CD14-positive monocyte (primary cell): ENCODE measurements at regions not wholly inside any gene's neighbourhood (a gene's known extent, or its start where the extent isn't known, plus 50 kb on each side); places are given as distances from the start of the nearest gene placed in this dataset.

Experiments
- DNase-seq, 3 donors: peaks; one replicate each; pipeline ENCODE4 v3.0.0-alpha.2; 2011 to 2022
- H2AFZ ChIP-seq: 2 replicates; pipeline ENCODE4 v1.6.0; 2012; ENCODE audit warnings: mild to moderate bottlenecking, low read depth, low read length, inconsistent platforms; ENCODE audit not compliant: insufficient read depth, poor library complexity, severe bottlenecking
- H3K27ac ChIP-seq, 2 donors: 1 replicate in 1 of 2; 2 replicates in 1 of 2; pipeline ENCODE4 v1.5.1; 2012 to 2013; ENCODE audit warnings: low read length in 2 of 2, control low read depth in 1 of 2, inconsistent platforms in 1 of 2, low read depth in 1 of 2, mild to moderate bottlenecking in 1 of 2
- H3K27me3 ChIP-seq, 2 donors: one replicate each; pipeline versions ENCODE4 v1.6.0 to v1.6.1; 2011 to 2013; ENCODE audit warnings: low read length in 2 of 2; ENCODE audit not compliant: control insufficient read depth in 2 of 2, insufficient read depth in 2 of 2
- H3K36me3 ChIP-seq, 2 donors: replicated peaks in 1 of 2; 1 replicate in 1 of 2; 2 replicates in 1 of 2; pipeline versions ENCODE4 v1.5.1 to v1.6.1; 2012 to 2013; ENCODE audit warnings: low read length in 2 of 2, control low read depth in 1 of 2, inconsistent platforms in 1 of 2, mild to moderate bottlenecking in 1 of 2; ENCODE audit not compliant: insufficient read depth in 2 of 2, control insufficient read depth in 1 of 2
- H3K4me1 ChIP-seq, 2 donors: 1 replicate in 1 of 2; 2 replicates in 1 of 2; pipeline versions ENCODE4 v1.5.1 to v1.6.1; 2012 to 2013; ENCODE audit warnings: low read length in 2 of 2, control low read depth in 1 of 2, inconsistent platforms in 1 of 2, mild to moderate bottlenecking in 1 of 2, moderate library complexity in 1 of 2; ENCODE audit not compliant: insufficient read depth in 2 of 2, control insufficient read depth in 1 of 2
- H3K4me2 ChIP-seq: replicated peaks from 2 replicates; pipeline ENCODE3; 2012; ENCODE audit warnings: low read length, moderate library complexity, mild to moderate bottlenecking; ENCODE audit not compliant: poor library complexity, severe bottlenecking; ENCODE audit errors: extremely low read depth
- H3K4me3 ChIP-seq, 3 experiments: fragments of 200-600 bp in 1 of 3; sonication (generic) in 1 of 3; replicated peaks in 1 of 3; 1 replicate in 2 of 3; 2 replicates in 1 of 3; pipeline ENCODE4 v1.5.1; 2011 to 2013; ENCODE audit warnings: low read length in 3 of 3, mild to moderate bottlenecking in 3 of 3, control low read depth in 2 of 3, low read depth in 2 of 3, inconsistent platforms in 1 of 3, moderate library complexity in 1 of 3
- H3K79me2 ChIP-seq: 2 replicates; pipeline ENCODE4 v1.6.0; 2012; ENCODE audit warnings: mild to moderate bottlenecking, control low read depth, inconsistent platforms, low read length, moderate library complexity; ENCODE audit not compliant: insufficient read depth
- H3K9ac ChIP-seq: 2 replicates; pipeline ENCODE4 v1.6.0; 2017; ENCODE audit warnings: low read length, mild to moderate bottlenecking; ENCODE audit not compliant: insufficient read depth, poor library complexity, severe bottlenecking
- H3K9me3 ChIP-seq, 2 donors: replicated peaks in 1 of 2; 1 replicate in 1 of 2; 2 replicates in 1 of 2; pipeline versions ENCODE4 v1.5.1 to v1.6.1; 2012 to 2013; ENCODE audit warnings: low read length in 2 of 2, control low read depth in 1 of 2; ENCODE audit not compliant: control insufficient read depth in 1 of 2, insufficient read depth in 1 of 2
- H4K20me1 ChIP-seq: 2 replicates; pipeline ENCODE4 v1.6.0; 2012; ENCODE audit warnings: mild to moderate bottlenecking, low read length, control low read depth, moderate library complexity; ENCODE audit not compliant: insufficient read depth
- H3K27ac Mint-ChIP-seq, 7 donors: one replicate each; pipeline ENCODE4 v1.8.0; 2020; ENCODE audit warnings: mild to moderate bottlenecking in 7 of 7, mixed read lengths in 7 of 7, moderate library complexity in 6 of 7, inconsistent platforms in 2 of 7
- H3K27me3 Mint-ChIP-seq, 3 donors: one replicate each; pipeline ENCODE4 v1.8.0; 2021 to 2022; ENCODE audit warnings: low read depth in 3 of 3, mild to moderate bottlenecking in 3 of 3, mixed read lengths in 3 of 3, moderate library complexity in 3 of 3, inconsistent platforms in 1 of 3
- H3K36me3 Mint-ChIP-seq, 2 donors: one replicate each; pipeline ENCODE4 v1.8.0; 2020; ENCODE audit warnings: mixed read lengths in 2 of 2, inconsistent platforms in 1 of 2, mild to moderate bottlenecking in 1 of 2
- H3K4me1 Mint-ChIP-seq: one replicate; pipeline ENCODE4 v1.8.0; 2020; ENCODE audit warnings: mild to moderate bottlenecking, mixed read lengths
- H3K4me3 Mint-ChIP-seq, 2 donors: one replicate each; pipeline ENCODE4 v1.8.0; 2020; ENCODE audit warnings: mild to moderate bottlenecking in 2 of 2, mixed read lengths in 2 of 2, moderate library complexity in 1 of 2
- H3K9me3 Mint-ChIP-seq, 7 donors: one replicate each; pipeline ENCODE4 v1.8.0; 2020 to 2022; ENCODE audit warnings: mixed read lengths in 7 of 7, mild to moderate bottlenecking in 6 of 7, moderate library complexity in 6 of 7, inconsistent platforms in 2 of 7
- CTCF ChIP-seq: fragments of 200-600 bp; IDR thresholded peaks from one replicate; pipeline ENCODE4 v1.8.0; 2022; ENCODE audit warnings: antibody characterized with exemption, mild to moderate bottlenecking
- WGBS: methylation state at CpG from one replicate; pipeline ENCODE4 v1.1.5; 2013; ENCODE audit warnings: missing lambda C conversion rate; ENCODE audit not compliant: insufficient coverage; 5-methylcytosine and 5-hydroxymethylcytosine counted together
- intact Hi-C, 2 donors: fragments of 100-400 bp; cut with micrococcal nuclease; formaldehyde crosslinking; loops; one replicate each; pipeline versions ENCODE4 v1.15.0 to v1.15.1; 2023

- H3K36me3 Mint-ChIP-seq: no peaks in the 10 kb centered on the region
- intact Hi-C loops: no loop called here
Observed at GRCh38 chr10:108348215-108348614, 1183.7 kb upstream of the SORCS1 start.

GRCh38 chr10:108346066-108346465 lies 1181.6 kb upstream of the SORCS1 start:
- Histone ChIP-seq H3K79me2 (no peaks in the 10 kb centered on the region), H4K20me1 (no peaks in the 10 kb centered on the region), H2AFZ (no peak overlapping the region), H3K27me3 (no peaks in the 10 kb centered on the region), H3K4me3 (no peak overlapping the region), H3K36me3 (no peaks in the 10 kb centered on the region), H3K4me2 (no peak overlapping the region), H3K4me1 (no peaks in the 10 kb centered on the region), H3K9me3 (no peaks in the 10 kb centered on the region), H3K27ac (no peak overlapping the region), H3K9ac (no peak overlapping the region)
- no peak for DNase-seq
- no peak overlapping the region for H3K4me3 Mint-ChIP-seq
- peaks cover 0 to 7% (median 2%) of the 10 kb centered on the region in 7 donors for H3K9me3 Mint-ChIP-seq
- H3K36me3 Mint-ChIP-seq: no peaks in the 10 kb centered on the region
- no peak overlapping the region for H3K27ac Mint-ChIP-seq
- H3K4me1 Mint-ChIP-seq: no peaks in the 10 kb centered on the region
- no CpG with 5 or more reads among the region's 3 CpGs for WGBS
- intact Hi-C loops: no loop called here
- H3K27me3 Mint-ChIP-seq: peaks cover 0 to 2% (median 0%) of the 10 kb centered on the region in 3 donors
- no peak for TF ChIP-seq CTCF

More at GRCh38 chr10:108348215-108348614, 1183.7 kb upstream of the SORCS1 start:
- H3K4me3 Mint-ChIP-seq: no peak overlapping the region
- Histone ChIP-seq H3K4me2 (no peak overlapping the region), H3K27ac (no peak overlapping the region), H3K9ac (no peak overlapping the region), H3K4me1 (no peaks in the 10 kb centered on the region), H3K36me3 (no peaks in the 10 kb centered on the region), H2AFZ (no peak overlapping the region), H3K79me2 (no peaks in the 10 kb centered on the region), H3K27me3 (no peaks in the 10 kb centered on the region), H3K9me3 (no peaks in the 10 kb centered on the region), H4K20me1 (no peaks in the 10 kb centered on the region), H3K4me3 (no peak overlapping the region)
- no peak for DNase-seq
- no peak overlapping the region for H3K27ac Mint-ChIP-seq
- H3K27me3 Mint-ChIP-seq: peaks cover 0 to 2% (median 0%) of the 10 kb centered on the region in 3 donors
- no CpG with 5 or more reads among the region's 2 CpGs for WGBS
- peaks cover 0 to 7% (median 1%) of the 10 kb centered on the region in 7 donors for H3K9me3 Mint-ChIP-seq
- no peaks in the 10 kb centered on the region for H3K4me1 Mint-ChIP-seq
- TF ChIP-seq CTCF: no peak
